ENCODE measurements at regions not wholly inside any gene's neighbourhood (a gene's known extent, or its start where the extent isn't known, plus 50 kb on each side); places are given as distances from the start of the nearest gene placed in this dataset.
"Not testable (repeated sequence)": the region's sequence is repeated elsewhere in the genome, so short reads cannot be mapped to it uniquely, and the experiment has no call there.

DNA sequence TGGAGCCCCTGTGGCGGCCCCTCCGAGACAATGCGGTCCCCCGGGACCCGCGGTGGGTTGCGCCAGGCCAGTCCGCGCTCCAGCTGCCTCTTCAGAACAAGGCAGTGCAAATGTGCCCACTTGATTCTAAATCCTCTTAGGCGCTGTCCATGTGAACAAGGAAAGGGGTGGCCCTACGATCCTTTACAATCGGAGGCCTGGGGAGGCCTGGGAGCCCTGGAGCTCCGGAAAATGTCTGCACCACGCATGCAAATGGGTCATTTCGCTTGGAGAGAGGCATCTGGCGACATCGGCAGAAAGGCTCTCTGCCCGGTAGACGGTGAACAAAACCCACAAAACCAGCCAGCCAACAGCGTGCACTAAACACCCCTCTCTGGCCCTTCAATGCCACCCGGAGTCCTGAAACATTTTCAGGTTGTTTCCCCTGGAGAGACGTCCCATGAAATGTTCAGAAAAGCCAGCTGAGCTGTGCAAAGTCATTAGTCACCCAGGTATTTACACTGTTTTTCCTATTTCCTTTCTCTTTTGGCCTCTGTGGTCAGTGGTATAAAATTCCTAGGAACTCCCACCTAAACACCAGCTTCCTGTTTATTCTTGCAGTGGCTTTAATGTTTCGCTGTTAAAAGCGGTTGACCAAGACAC, 102.8 kb upstream of the ZNF438 start:
- TF ChIP-seq, protein P1, sequence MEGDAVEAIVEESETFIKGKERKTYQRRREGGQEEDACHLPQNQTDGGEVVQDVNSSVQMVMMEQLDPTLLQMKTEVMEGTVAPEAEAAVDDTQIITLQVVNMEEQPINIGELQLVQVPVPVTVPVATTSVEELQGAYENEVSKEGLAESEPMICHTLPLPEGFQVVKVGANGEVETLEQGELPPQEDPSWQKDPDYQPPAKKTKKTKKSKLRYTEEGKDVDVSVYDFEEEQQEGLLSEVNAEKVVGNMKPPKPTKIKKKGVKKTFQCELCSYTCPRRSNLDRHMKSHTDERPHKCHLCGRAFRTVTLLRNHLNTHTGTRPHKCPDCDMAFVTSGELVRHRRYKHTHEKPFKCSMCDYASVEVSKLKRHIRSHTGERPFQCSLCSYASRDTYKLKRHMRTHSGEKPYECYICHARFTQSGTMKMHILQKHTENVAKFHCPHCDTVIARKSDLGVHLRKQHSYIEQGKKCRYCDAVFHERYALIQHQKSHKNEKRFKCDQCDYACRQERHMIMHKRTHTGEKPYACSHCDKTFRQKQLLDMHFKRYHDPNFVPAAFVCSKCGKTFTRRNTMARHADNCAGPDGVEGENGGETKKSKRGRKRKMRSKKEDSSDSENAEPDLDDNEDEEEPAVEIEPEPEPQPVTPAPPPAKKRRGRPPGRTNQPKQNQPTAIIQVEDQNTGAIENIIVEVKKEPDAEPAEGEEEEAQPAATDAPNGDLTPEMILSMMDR (IDR thresholded peaks at IDR 0.05; ENCODE audit: insufficient read depth, low read length, severe bottlenecking), result no peak

DNA sequence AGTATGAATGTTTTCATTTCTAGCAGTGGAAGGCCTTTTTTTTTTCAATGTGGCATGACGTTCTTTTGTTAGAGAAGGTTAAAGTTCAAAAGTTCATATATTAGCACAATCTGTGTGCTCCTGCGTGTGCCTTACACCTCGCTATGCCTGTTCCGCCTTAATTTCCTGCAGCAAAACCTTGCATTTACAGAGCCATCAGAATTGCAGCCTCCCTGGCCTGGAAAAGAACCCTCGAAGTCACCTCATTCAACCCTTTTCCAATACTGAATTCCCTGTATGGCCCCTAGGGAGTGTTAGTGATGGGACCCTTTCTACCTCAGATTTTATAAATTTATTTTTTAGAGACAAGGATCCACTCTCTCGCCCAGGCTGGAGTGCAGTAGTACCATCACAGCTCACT, 103.5 kb upstream of the ZNF438 start:
- Histone ChIP-seq H3K27me3 (ENCODE audit: control insufficient read depth, insufficient read depth, low read length) (no peaks in the 10 kb centered on the region), H3K36me3 (ENCODE audit: control insufficient read depth, insufficient read depth, low read length) (no peaks in the 10 kb centered on the region), H3K4me3 (ENCODE audit: low read depth, low read length) (no peak overlapping the region)
- TF ChIP-seq, protein P1 (IDR thresholded peaks at IDR 0.05; ENCODE audit: insufficient read depth, low read length, severe bottlenecking), result no peak
- FAIRE-seq (no peak), DNase-seq (ENCODE audit: low read depth) (no peak)

More for the DNA sequence above, 102.8 kb upstream of the ZNF438 start:
- Histone ChIP-seq H3K36me3 (ENCODE audit: control insufficient read depth, insufficient read depth, low read length) (no peaks in the 10 kb centered on the region), H3K4me3 (ENCODE audit: low read depth, low read length) (peak overlapping the region; percentile 49), H3K27me3 (ENCODE audit: control insufficient read depth, insufficient read depth, low read length) (no peaks in the 10 kb centered on the region)
- no peak for FAIRE-seq
- DNase-seq (ENCODE audit: low read depth), result peak; percentile 59

DNA sequence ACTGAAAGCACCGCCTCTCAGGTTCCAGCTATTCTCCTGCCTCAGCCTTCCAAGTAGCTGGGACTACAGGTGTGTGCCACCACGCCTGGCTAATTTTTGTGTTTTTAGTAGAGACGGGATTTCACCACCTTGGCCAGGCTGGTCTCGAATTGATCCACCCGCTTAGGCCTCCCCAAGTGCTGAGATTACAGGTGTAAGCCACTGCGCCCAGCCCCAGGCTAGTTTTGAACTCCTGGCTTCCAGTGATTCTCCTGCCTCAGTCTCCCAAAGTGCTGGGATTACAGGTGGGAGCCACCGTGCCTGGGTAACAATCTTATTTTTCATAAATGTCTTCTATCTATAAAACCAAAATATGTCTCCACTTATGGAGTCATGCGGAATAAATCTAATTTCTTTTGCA, 104.1 kb upstream of the ZNF438 start:
- FAIRE-seq; DNase-seq (ENCODE audit: low read depth): not testable (repeated sequence)

DNA sequence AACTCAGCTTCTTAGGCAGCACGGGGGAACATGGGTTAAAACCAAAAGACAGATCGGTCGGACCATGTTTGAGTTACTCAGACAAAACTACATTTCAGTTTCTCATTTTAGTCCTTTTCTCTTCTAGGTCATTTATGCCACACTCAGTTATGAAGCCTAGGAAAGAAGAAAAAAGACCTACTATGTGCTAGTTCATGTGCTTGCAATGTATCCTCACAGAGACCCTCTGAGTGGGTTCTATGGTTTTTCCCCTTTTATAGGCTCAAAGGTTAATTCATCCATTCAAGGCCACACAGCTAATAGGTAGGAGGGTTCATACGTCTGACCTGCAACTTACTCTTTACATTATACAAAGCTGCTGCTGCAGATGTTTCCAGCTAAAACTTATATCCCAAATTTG, 104.7 kb upstream of the ZNF438 start:
- TF ChIP-seq, protein P1 (IDR thresholded peaks at IDR 0.05; ENCODE audit: insufficient read depth, low read length, severe bottlenecking), result no peak
- Histone ChIP-seq H3K36me3 (ENCODE audit: control insufficient read depth, insufficient read depth, low read length) (no peaks in the 10 kb centered on the region), H3K4me3 (ENCODE audit: low read depth, low read length) (no peak overlapping the region), H3K27me3 (ENCODE audit: control insufficient read depth, insufficient read depth, low read length) (no peaks in the 10 kb centered on the region)
- FAIRE-seq (no peak), DNase-seq (ENCODE audit: low read depth) (no peak)

More for the DNA sequence above, 104.1 kb upstream of the ZNF438 start:
- not testable (repeated sequence) for H3K36me3 ChIP-seq (ENCODE audit: control insufficient read depth, insufficient read depth, low read length); H3K4me3 ChIP-seq (ENCODE audit: low read depth, low read length); H3K27me3 ChIP-seq (ENCODE audit: control insufficient read depth, insufficient read depth, low read length)

DNA sequence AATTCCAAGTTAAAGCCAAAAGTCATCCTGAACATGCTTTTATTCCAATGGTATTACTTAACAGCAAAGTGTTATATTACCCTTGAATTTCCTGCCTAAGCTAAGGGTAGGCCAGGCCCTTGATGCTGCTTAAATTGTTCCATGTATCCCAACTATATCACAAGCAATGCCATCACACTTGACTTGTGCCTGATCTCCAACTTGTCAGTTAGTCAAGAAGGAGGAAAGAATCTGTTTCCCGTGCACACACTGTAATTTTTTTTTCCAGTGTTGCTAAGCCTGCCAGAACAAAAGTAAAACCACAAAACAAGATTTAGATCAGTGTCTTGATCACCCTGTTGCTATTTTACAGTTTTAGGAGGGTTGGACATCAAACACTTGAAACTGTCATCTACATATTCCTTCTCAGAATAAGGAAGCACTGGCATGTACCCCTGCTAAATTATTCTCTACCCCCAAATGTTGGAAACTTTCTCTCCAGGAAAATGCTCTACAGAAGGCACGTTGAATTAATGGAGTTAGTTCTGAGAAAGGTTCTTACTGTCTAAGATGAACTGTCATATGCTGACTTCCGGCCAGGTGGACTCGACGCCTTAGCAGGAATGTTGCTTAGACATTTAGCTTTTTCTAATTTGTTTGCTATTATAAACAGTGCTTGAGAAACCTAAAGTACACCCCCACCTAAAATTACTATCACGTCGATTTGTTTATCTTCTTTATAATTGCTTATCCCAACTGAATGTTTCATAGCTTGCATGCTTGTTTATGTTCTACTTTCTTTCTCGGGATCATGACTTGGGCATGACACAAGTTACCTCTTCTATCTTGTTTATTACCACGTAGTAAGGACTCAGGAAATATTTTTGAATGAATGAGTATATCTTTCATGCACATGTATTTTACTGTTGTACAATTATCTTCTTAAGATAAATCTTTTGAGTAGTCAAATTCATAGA, 105.5 kb upstream of the ZNF438 start:
- H3K27me3 ChIP-seq (ENCODE audit: control insufficient read depth, insufficient read depth, low read length), result no peaks in the 10 kb centered on the region
- no peak for FAIRE-seq
- no peaks in the 10 kb centered on the region for H3K36me3 ChIP-seq (ENCODE audit: control insufficient read depth, insufficient read depth, low read length)
- DNase-seq (ENCODE audit: low read depth), result no peak
- H3K4me3 ChIP-seq (ENCODE audit: low read depth, low read length), result no peak overlapping the region
- TF ChIP-seq, protein P1 (IDR thresholded peaks at IDR 0.05; ENCODE audit: insufficient read depth, low read length, severe bottlenecking), result no peak

DNA sequence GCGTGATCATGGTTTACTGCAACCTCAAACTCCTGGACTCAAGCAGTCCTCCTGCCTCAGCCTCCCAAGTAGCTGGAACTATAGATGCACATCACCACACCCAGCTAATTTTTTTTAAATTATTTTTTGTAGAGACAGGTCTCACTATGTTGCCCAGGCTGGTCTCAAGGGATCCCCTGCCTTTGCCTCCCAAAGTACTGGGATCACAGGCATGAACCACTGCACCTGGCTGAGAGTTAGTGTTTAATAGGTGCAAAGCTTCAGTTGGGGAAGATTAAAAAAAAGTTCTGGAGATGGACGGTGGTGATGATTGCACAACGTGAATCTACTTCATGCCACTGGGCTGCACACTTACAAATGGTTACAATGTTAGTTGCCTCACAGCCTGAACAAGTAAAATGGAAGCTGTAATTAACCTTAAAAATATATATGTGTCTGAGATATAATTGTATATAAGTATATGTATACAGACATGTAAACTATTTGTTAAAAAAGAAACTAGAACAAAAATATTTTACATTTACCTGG, 106.4 kb upstream of the ZNF438 start:
- Histone ChIP-seq H3K27me3 (ENCODE audit: control insufficient read depth, insufficient read depth, low read length) (no peaks in the 10 kb centered on the region), H3K4me3 (ENCODE audit: low read depth, low read length) (no peak overlapping the region), H3K36me3 (ENCODE audit: control insufficient read depth, insufficient read depth, low read length) (no peaks in the 10 kb centered on the region)
- FAIRE-seq (no peak), DNase-seq (ENCODE audit: low read depth) (no peak)
- TF ChIP-seq, protein P1 (IDR thresholded peaks at IDR 0.05; ENCODE audit: insufficient read depth, low read length, severe bottlenecking), result no peak

Measured in bronchial epithelial cell (primary cell).